Thoracic aorta (tissue), 2 donors: ENCODE measurements at regions not wholly inside any gene's neighbourhood (a gene's known extent, or its start where the extent isn't known, plus 50 kb on each side); places are given as distances from the start of the nearest gene placed in this dataset.
"Not testable (repeated sequence)": the region's sequence is repeated elsewhere in the genome, so short reads cannot be mapped to it uniquely, and the experiment has no call there.

Experiments used
- ATAC-seq: fragments of 150-250 bp; one replicate; pipeline ENCODE4 v1.8.0; 2017; ENCODE audit warnings: low read depth; ENCODE audit not compliant: insufficient number of reproducible peaks, low FRiP score
- DNase-seq: peaks from one replicate; pipeline ENCODE4 v3.0.0-alpha.2; 2020; ENCODE audit warnings: low spot score
- H3K27ac ChIP-seq, 2 donors: fragments of 200-600 bp; sonication (generic); 1 replicate in 1 of 2; 2 replicates in 1 of 2; pipeline ENCODE4 v1.5.1; 2016; ENCODE audit warnings: mild to moderate bottlenecking in 2 of 2, moderate library complexity in 2 of 2
- H3K27me3 ChIP-seq: fragments of 200-600 bp; sonication (generic); replicated peaks from 2 replicates; pipeline ENCODE4 v1.6.0; 2016; ENCODE audit warnings: mild to moderate bottlenecking; ENCODE audit not compliant: insufficient read depth
- H3K36me3 ChIP-seq: fragments of 200-600 bp; sonication (generic); one replicate; pipeline ENCODE4 v1.5.1; 2016
- H3K4me1 ChIP-seq, 2 donors: fragments of 200-600 bp; sonication (generic); 1 replicate in 1 of 2; 2 replicates in 1 of 2; pipeline versions ENCODE4 v1.5.1 to v1.6.0; 2016; ENCODE audit warnings: low read depth in 2 of 2, mild to moderate bottlenecking in 1 of 2; ENCODE audit not compliant: control insufficient read depth in 1 of 2
- H3K4me3 ChIP-seq: fragments of 200-600 bp; sonication (generic); 2 replicates; pipeline ENCODE4 v1.5.1; 2016; ENCODE audit warnings: mild to moderate bottlenecking
- H3K9me3 ChIP-seq: fragments of 200-600 bp; sonication (generic); 2 replicates; pipeline ENCODE4 v1.5.1; 2016
- CTCF ChIP-seq: fragments of 200-600 bp; sonication (generic); IDR thresholded peaks from one replicate; pipeline ENCODE4 v1.5.1; 2019; ENCODE audit warnings: antibody characterized with exemption

GRCh38 chr11:115980337-115981103, 476.3 kb upstream of the CADM1 start:
- no peaks in the 10 kb centered on the region for H3K4me1 ChIP-seq
- H3K36me3 ChIP-seq, result no peaks in the 10 kb centered on the region
- ATAC-seq (no peak), DNase-seq (no peak)
- H3K4me3 ChIP-seq, result no peak overlapping the region
- TF ChIP-seq CTCF, result no peak
- no peaks in the 10 kb centered on the region for H3K9me3 ChIP-seq
- H3K27ac ChIP-seq, result no peak overlapping the region
- H3K27me3 ChIP-seq, result no peaks in the 10 kb centered on the region

GRCh38 chr11:115974703-115975102, 470.5 kb upstream of the CADM1 start:
- no peak overlapping the region for H3K4me3 ChIP-seq
- H3K27me3 ChIP-seq, result no peaks in the 10 kb centered on the region
- DNase-seq, result no peak

GRCh38 chr11:115967203-115967602, 463.0 kb upstream of the CADM1 start:
- not testable (repeated sequence) for H3K9me3 ChIP-seq, H3K36me3 ChIP-seq, H3K27me3 ChIP-seq, DNase-seq, H3K4me1 ChIP-seq, ATAC-seq, H3K4me3 ChIP-seq, H3K27ac ChIP-seq

More at GRCh38 chr11:115974703-115975102, 470.5 kb upstream of the CADM1 start:
- Histone ChIP-seq H3K36me3 (no peaks in the 10 kb centered on the region), H3K9me3 (no peaks in the 10 kb centered on the region), H3K27ac (no peak overlapping the region), H3K4me1 (no peaks in the 10 kb centered on the region)
- no peak for TF ChIP-seq CTCF
- no peak for ATAC-seq

- DNase-seq (no peak), ATAC-seq (no peak)
- Histone ChIP-seq H3K36me3 (no peaks in the 10 kb centered on the region), H3K4me1 (no peaks in the 10 kb centered on the region), H3K27me3 (no peaks in the 10 kb centered on the region), H3K9me3 (no peaks in the 10 kb centered on the region), H3K27ac (no peak overlapping the region), H3K4me3 (no peak overlapping the region)
- TF ChIP-seq CTCF, result no peak
These were observed 461.7 kb upstream of the CADM1 start for GRCh38 chr11:115965767-115966504.

- no peak overlapping the region for H3K4me3 ChIP-seq
- no peak for DNase-seq
- no peaks in the 10 kb centered on the region for H3K9me3 ChIP-seq
- H3K27ac ChIP-seq, result no peak overlapping the region
- no peaks in the 10 kb centered on the region for H3K36me3 ChIP-seq
- H3K27me3 ChIP-seq, result no peaks in the 10 kb centered on the region
- TF ChIP-seq CTCF, result no peak
- no peaks in the 10 kb centered on the region for H3K4me1 ChIP-seq
- no peak for ATAC-seq
These were observed 459.9 kb upstream of the CADM1 start for GRCh38 chr11:115964091-115964490.
